ENCODE measurements at regions not wholly inside any gene's neighbourhood (a gene's known extent, or its start where the extent isn't known, plus 50 kb on each side); places are given as distances from the start of the nearest gene placed in this dataset.
A peak's percentile ranks its signal among the peaks of the same experiment; 100 is the strongest.
"Not testable (repeated sequence)": the region's sequence is repeated elsewhere in the genome, so short reads cannot be mapped to it uniquely, and the experiment has no call there.

GRCh38 chr17:51423421-51424160, 163.2 kb downstream of the UTP18 start:
- intact Hi-C loops (cut with micrococcal nuclease) = no loop called here
- Mint-ChIP-seq H3K4me1 (peaks cover 26 to 31% (median 30%) of the 10 kb centered on the region in 4 donors), H3K27me3 (no peaks in the 10 kb centered on the region), H3K4me3 (no peak overlapping the region), H3K9me3 (no peaks in the 10 kb centered on the region), H3K27ac (peak overlapping the region in 2 of 7 donors; percentile 9 to 36), H3K36me3 (no peaks in the 10 kb centered on the region)
- ChIA-PET POLR2A (ENCODE audit: partially characterized antibody) (no interaction called here), CTCF (ENCODE audit: partially characterized antibody) (interaction anchor here (0.8 to 1.2 kb wide), 2 partner anchors 9 to 12 kb away, joined by 3 to 13 read pairs; no protein-coding TSS in a partner anchor)
- Histone ChIP-seq H3K9me3 (ENCODE audit: control insufficient read depth in 1 of 2, low read length in 2 of 2) (no peaks in the 10 kb centered on the region), H3K36me3 (ENCODE audit: insufficient read depth, low read length) (no peaks in the 10 kb centered on the region), H3K4me3 (ENCODE audit: low read length in 2 of 2) (no peak overlapping the region), H3K27ac (ENCODE audit: low read depth, low read length) (no peak overlapping the region), H3K4me1 (ENCODE audit: insufficient read depth, low read length) (peaks cover 26% of the 10 kb centered on the region), H3K27me3 (ENCODE audit: insufficient read depth, low read length) (no peaks in the 10 kb centered on the region)
- no peak for DNase-seq

GRCh38 chr17:51425773-51426172, 165.4 kb downstream of the UTP18 start:
- Histone ChIP-seq H3K4me3 (ENCODE audit: low read length in 2 of 2) (no peak overlapping the region), H3K36me3 (ENCODE audit: insufficient read depth, low read length) (no peaks in the 10 kb centered on the region), H3K4me1 (ENCODE audit: insufficient read depth, low read length) (peaks cover 44% of the 10 kb centered on the region), H3K9me3 (ENCODE audit: control insufficient read depth in 1 of 2, low read length in 2 of 2) (no peaks in the 10 kb centered on the region), H3K27ac (ENCODE audit: low read depth, low read length) (no peak overlapping the region), H3K27me3 (ENCODE audit: insufficient read depth, low read length) (no peaks in the 10 kb centered on the region)
- intact Hi-C loops (cut with micrococcal nuclease) = no loop called here
- Mint-ChIP-seq H3K4me3 (no peak overlapping the region), H3K36me3 (no peaks in the 10 kb centered on the region), H3K27ac (peak overlapping the region in 5 of 7 donors; percentile 7 to 62 (median 60)), H3K4me1 (peaks cover 38 to 47% (median 46%) of the 10 kb centered on the region in 4 donors), H3K9me3 (no peaks in the 10 kb centered on the region), H3K27me3 (no peaks in the 10 kb centered on the region)
- no peak for DNase-seq
- ChIA-PET CTCF (ENCODE audit: partially characterized antibody) (no interaction called here), POLR2A (ENCODE audit: partially characterized antibody) (no interaction called here)

- Histone ChIP-seq H3K4me1 (ENCODE audit: insufficient read depth, low read length) (peaks cover 52% of the 10 kb centered on the region), H3K36me3 (ENCODE audit: insufficient read depth, low read length) (no peaks in the 10 kb centered on the region)
- CTCF ChIA-PET (ENCODE audit: partially characterized antibody) = no interaction called here
Observed at GRCh38 chr17:51427323-51427811, 167.0 kb downstream of the UTP18 start.

GRCh38 chr17:51427856-51428255, 167.5 kb downstream of the UTP18 start:
- Histone ChIP-seq H3K9me3 (ENCODE audit: control insufficient read depth in 1 of 2, low read length in 2 of 2) (no peaks in the 10 kb centered on the region), H3K27ac (ENCODE audit: low read depth, low read length) (peak overlapping the region; percentile 84), H3K4me1 (ENCODE audit: insufficient read depth, low read length) (peaks cover 52% of the 10 kb centered on the region), H3K27me3 (ENCODE audit: insufficient read depth, low read length) (no peaks in the 10 kb centered on the region), H3K4me3 (ENCODE audit: low read length in 2 of 2) (peak overlapping the region; percentile 5 to 26), H3K36me3 (ENCODE audit: insufficient read depth, low read length) (no peaks in the 10 kb centered on the region)
- Mint-ChIP-seq H3K27me3 (no peaks in the 10 kb centered on the region), H3K4me3 (peak overlapping the region; percentile 66 to 81 (median 75)), H3K4me1 (peaks cover 45 to 55% (median 51%) of the 10 kb centered on the region in 4 donors), H3K9me3 (no peaks in the 10 kb centered on the region), H3K36me3 (no peaks in the 10 kb centered on the region), H3K27ac (peak overlapping the region; percentile 90 to 99 (median 96))
- intact Hi-C loops (cut with micrococcal nuclease) = no loop called here
- ChIA-PET CTCF (ENCODE audit: partially characterized antibody) (no interaction called here), POLR2A (ENCODE audit: partially characterized antibody) (interaction anchor here (1.4 kb wide), 1 partner anchor 9 kb away, joined by 3 read pairs; no protein-coding TSS in a partner anchor)
- peak; percentile 64 to 91 (median 71) for DNase-seq

More at GRCh38 chr17:51427323-51427811, 167.0 kb downstream of the UTP18 start:
- peak overlapping the region; percentile 66 to 81 (median 75) for H3K4me3 Mint-ChIP-seq
- H3K36me3 Mint-ChIP-seq = no peaks in the 10 kb centered on the region
- H3K27me3 Mint-ChIP-seq = no peaks in the 10 kb centered on the region
- DNase-seq = peak; percentile 22 to 77 (median 39)
- Histone ChIP-seq H3K4me3 (ENCODE audit: low read length in 2 of 2) (peak overlapping the region; percentile 5 to 26), H3K9me3 (ENCODE audit: control insufficient read depth in 1 of 2, low read length in 2 of 2) (no peaks in the 10 kb centered on the region), H3K27ac (ENCODE audit: low read depth, low read length) (peak overlapping the region; percentile 84), H3K27me3 (ENCODE audit: insufficient read depth, low read length) (no peaks in the 10 kb centered on the region)
- peaks cover 45 to 55% (median 52%) of the 10 kb centered on the region in 4 donors for H3K4me1 Mint-ChIP-seq
- H3K27ac Mint-ChIP-seq = peak overlapping the region; percentile 90 to 99 (median 96)
- POLR2A ChIA-PET (ENCODE audit: partially characterized antibody) = interaction anchor here (1.4 kb wide), 1 partner anchor 10 kb away, joined by 3 read pairs; no protein-coding TSS in a partner anchor
- intact Hi-C loops (cut with micrococcal nuclease) = no loop called here
- no peaks in the 10 kb centered on the region for H3K9me3 Mint-ChIP-seq

- H3K27me3 ChIP-seq (ENCODE audit: insufficient read depth, low read length) = no peaks in the 10 kb centered on the region
- H3K4me3 Mint-ChIP-seq = peak overlapping the region in 7 of 8 donors; percentile 44 to 79 (median 70)
- peaks cover 52% of the 10 kb centered on the region for H3K4me1 ChIP-seq (ENCODE audit: insufficient read depth, low read length)
- intact Hi-C loops (cut with micrococcal nuclease) = no loop called here
- no peaks in the 10 kb centered on the region for H3K36me3 Mint-ChIP-seq
- peak overlapping the region; percentile 81 to 99 (median 96) for H3K27ac Mint-ChIP-seq
- H3K4me1 Mint-ChIP-seq = peaks cover 45 to 55% (median 51%) of the 10 kb centered on the region in 4 donors
- no peak for DNase-seq
- H3K9me3 ChIP-seq (ENCODE audit: control insufficient read depth in 1 of 2, low read length in 2 of 2) = no peaks in the 10 kb centered on the region
- no peaks in the 10 kb centered on the region for H3K36me3 ChIP-seq (ENCODE audit: insufficient read depth, low read length)
- CTCF ChIA-PET (ENCODE audit: partially characterized antibody) = interaction anchor here (1.1 kb wide), 1 partner anchor 32 kb away, joined by 3 read pairs; no protein-coding TSS in a partner anchor
- no peak overlapping the region for H3K4me3 ChIP-seq (ENCODE audit: low read length in 2 of 2)
- POLR2A ChIA-PET (ENCODE audit: partially characterized antibody) = interaction anchor here (1.4 kb wide), 1 partner anchor 8 kb away, joined by 3 read pairs; no protein-coding TSS in a partner anchor
- peak overlapping the region; percentile 84 for H3K27ac ChIP-seq (ENCODE audit: low read depth, low read length)
- H3K9me3 Mint-ChIP-seq = no peaks in the 10 kb centered on the region
- no peaks in the 10 kb centered on the region for H3K27me3 Mint-ChIP-seq
Observed at GRCh38 chr17:51428668-51429495, 168.5 kb downstream of the UTP18 start.

- H3K27me3 Mint-ChIP-seq; H3K36me3 Mint-ChIP-seq; H3K9me3 Mint-ChIP-seq; H3K9me3 ChIP-seq (ENCODE audit: control insufficient read depth in 1 of 2, low read length in 2 of 2); DNase-seq; H3K36me3 ChIP-seq (ENCODE audit: insufficient read depth, low read length); intact Hi-C loops (cut with micrococcal nuclease); H3K27me3 ChIP-seq (ENCODE audit: insufficient read depth, low read length): not testable (repeated sequence)
- Histone ChIP-seq H3K4me3 (ENCODE audit: low read length in 2 of 2) (peak overlapping the region in 1 of 2 donors; percentile 15), H3K27ac (ENCODE audit: low read depth, low read length) (peak overlapping the region; percentile 84), H3K4me1 (ENCODE audit: insufficient read depth, low read length) (peaks cover 61% of the 10 kb centered on the region)
- ChIA-PET POLR2A (ENCODE audit: partially characterized antibody) (interaction anchor here (1.0 kb wide), 1 partner anchor 10 kb away, joined by 3 read pairs; no protein-coding TSS in a partner anchor), CTCF (ENCODE audit: partially characterized antibody) (interaction anchor here (0.9 to 1.5 kb wide), 3 partner anchors 30 to 58 kb away, joined by 3 to 5 read pairs (median 3); no protein-coding TSS in a partner anchor)
- peaks cover 51 to 64% (median 59%) of the 10 kb centered on the region in 4 donors for H3K4me1 Mint-ChIP-seq
- peak overlapping the region; percentile 71 to 99 (median 96) for H3K27ac Mint-ChIP-seq
- H3K4me3 Mint-ChIP-seq = peak overlapping the region in 6 of 8 donors; percentile 0 to 78 (median 46)
Observed at GRCh38 chr17:51429938-51430337, 169.6 kb downstream of the UTP18 start.

Measured in CD4-positive, alpha-beta memory T cell (primary cell).